CD4-positive, alpha-beta T cell treated with Interleukin-15 for 4 hours (primary cell): ENCODE measurements at regions not wholly inside any gene's neighbourhood (a gene's known extent, or its start where the extent isn't known, plus 50 kb on each side); places are given as distances from the start of the nearest gene placed in this dataset.

Experiments
- DNase-seq: peaks from one replicate; pipeline ENCODE4 v3.0.0-alpha.2; 2020; ENCODE audit warnings: low spot score

- no peak for DNase-seq
Measured at GRCh38 chr2:145649061-145649460, 1129.1 kb upstream of the ZEB2 start.

- no peak for DNase-seq
Measured at GRCh38 chr2:145644820-145645302, 1124.9 kb upstream of the ZEB2 start.

- no peak for DNase-seq
Measured at GRCh38 chr2:145638675-145639074, 1118.8 kb upstream of the ZEB2 start.

GRCh38 chr2:145635706-145636427, 1115.9 kb upstream of the ZEB2 start:
- no peak for DNase-seq

GRCh38 chr2:145631561-145631960, 1111.6 kb upstream of the ZEB2 start:
- no peak for DNase-seq

GRCh38 chr2:145626301-145626700, 1106.4 kb upstream of the ZEB2 start:
- no peak for DNase-seq

GRCh38 chr2:145625111-145625510, 1105.2 kb upstream of the ZEB2 start:
- DNase-seq, result no peak

- no peak for DNase-seq
Measured at GRCh38 chr2:145623136-145623535, 1103.2 kb upstream of the ZEB2 start.

GRCh38 chr2:145622285-145622684, 1102.4 kb upstream of the ZEB2 start:
- no peak for DNase-seq

- no peak for DNase-seq
Measured at GRCh38 chr2:145617906-145618305, 1098.0 kb upstream of the ZEB2 start.

GRCh38 chr2:145617420-145617819, 1097.5 kb upstream of the ZEB2 start:
- no peak for DNase-seq

GRCh38 chr2:145615626-145616025, 1095.7 kb upstream of the ZEB2 start:
- DNase-seq, result no peak

GRCh38 chr2:145609951-145610350, 1090.0 kb upstream of the ZEB2 start:
- no peak for DNase-seq

- no peak for DNase-seq
Measured at GRCh38 chr2:145601361-145601925, 1081.5 kb upstream of the ZEB2 start.

GRCh38 chr2:145600811-145601210, 1080.9 kb upstream of the ZEB2 start:
- DNase-seq, result no peak

GRCh38 chr2:145599756-145600155, 1079.8 kb upstream of the ZEB2 start:
- DNase-seq, result no peak

GRCh38 chr2:145598434-145598833, 1078.5 kb upstream of the ZEB2 start:
- DNase-seq, result no peak

GRCh38 chr2:145597809-145598208, 1077.9 kb upstream of the ZEB2 start:
- DNase-seq, result no peak

GRCh38 chr2:145597006-145597405, 1077.1 kb upstream of the ZEB2 start:
- DNase-seq, result no peak

GRCh38 chr2:145596416-145596815, 1076.5 kb upstream of the ZEB2 start:
- no peak for DNase-seq

GRCh38 chr2:145595296-145595695, 1075.4 kb upstream of the ZEB2 start:
- DNase-seq, result no peak

GRCh38 chr2:145593991-145594614, 1074.2 kb upstream of the ZEB2 start:
- DNase-seq, result no peak

- DNase-seq, result no peak
Measured at GRCh38 chr2:145593280-145593679, 1073.4 kb upstream of the ZEB2 start.
